Upper lobe of left lung (tissue), 4 donors: ENCODE measurements at regions not wholly inside any gene's neighbourhood (a gene's known extent, or its start where the extent isn't known, plus 50 kb on each side); places are given as distances from the start of the nearest gene placed in this dataset.

ENCODE experiments used
- CTCF ChIP-seq, 6 experiments: fragments of 450-650 bp in 4 of 6; fragments of 200-600 bp in 2 of 6; sonication (generic) in 2 of 6; IDR thresholded peaks; one replicate each; pipeline ENCODE4 v1.5.1; 2016 to 2019; ENCODE audit warnings: antibody characterized with exemption in 6 of 6
- EP300 ChIP-seq, 4 donors: sonication (generic); formaldehyde crosslinking; IDR thresholded peaks; one replicate each; pipeline ENCODE4 v1.5.1; 2017; ENCODE audit warnings: antibody characterized with exemption in 4 of 4, control low read depth in 2 of 4
- POLR2A ChIP-seq, 4 donors: fragments of 450-650 bp; IDR thresholded peaks; one replicate each; pipeline ENCODE4 v1.5.1; 2016 to 2017; ENCODE audit warnings: antibody characterized with exemption in 4 of 4, mild to moderate bottlenecking in 2 of 4
- POLR2AphosphoS5 ChIP-seq, 2 donors: sonication (generic); formaldehyde crosslinking; IDR thresholded peaks; one replicate each; pipeline ENCODE4 v1.5.1; 2017; ENCODE audit warnings: antibody characterized with exemption in 2 of 2

DNA sequence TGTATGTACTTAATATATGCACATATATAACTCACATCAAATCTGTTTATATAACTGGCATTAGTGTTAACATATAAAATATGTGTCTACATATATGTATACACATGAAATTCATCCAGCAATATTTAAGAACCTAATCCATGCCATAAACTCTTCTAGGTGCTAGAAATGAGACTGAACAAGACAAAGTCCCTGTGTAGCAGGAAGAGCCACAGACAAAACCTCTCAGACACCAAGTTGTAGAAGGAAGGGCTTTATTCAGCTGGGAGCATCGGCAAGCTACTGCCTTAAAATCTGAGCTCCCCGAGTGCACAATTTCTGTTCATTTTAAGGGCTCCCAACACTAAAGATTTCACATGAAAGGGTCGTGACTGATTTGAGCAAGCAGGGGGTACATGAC, 52.5 kb downstream of the CRPPA start:
- TF ChIP-seq CTCF (IDR thresholded peaks at IDR 0.05), result no peak
- TF ChIP-seq POLR2A (IDR thresholded peaks at IDR 0.05), result no peak
- TF ChIP-seq POLR2AphosphoS5 (IDR thresholded peaks at IDR 0.05), result no peak
- no peak for TF ChIP-seq EP300 (IDR thresholded peaks at IDR 0.05)
